ENCODE measurements at regions not wholly inside any gene's neighbourhood (a gene's known extent, or its start where the extent isn't known, plus 50 kb on each side); places are given as distances from the start of the nearest gene placed in this dataset.

DNA sequence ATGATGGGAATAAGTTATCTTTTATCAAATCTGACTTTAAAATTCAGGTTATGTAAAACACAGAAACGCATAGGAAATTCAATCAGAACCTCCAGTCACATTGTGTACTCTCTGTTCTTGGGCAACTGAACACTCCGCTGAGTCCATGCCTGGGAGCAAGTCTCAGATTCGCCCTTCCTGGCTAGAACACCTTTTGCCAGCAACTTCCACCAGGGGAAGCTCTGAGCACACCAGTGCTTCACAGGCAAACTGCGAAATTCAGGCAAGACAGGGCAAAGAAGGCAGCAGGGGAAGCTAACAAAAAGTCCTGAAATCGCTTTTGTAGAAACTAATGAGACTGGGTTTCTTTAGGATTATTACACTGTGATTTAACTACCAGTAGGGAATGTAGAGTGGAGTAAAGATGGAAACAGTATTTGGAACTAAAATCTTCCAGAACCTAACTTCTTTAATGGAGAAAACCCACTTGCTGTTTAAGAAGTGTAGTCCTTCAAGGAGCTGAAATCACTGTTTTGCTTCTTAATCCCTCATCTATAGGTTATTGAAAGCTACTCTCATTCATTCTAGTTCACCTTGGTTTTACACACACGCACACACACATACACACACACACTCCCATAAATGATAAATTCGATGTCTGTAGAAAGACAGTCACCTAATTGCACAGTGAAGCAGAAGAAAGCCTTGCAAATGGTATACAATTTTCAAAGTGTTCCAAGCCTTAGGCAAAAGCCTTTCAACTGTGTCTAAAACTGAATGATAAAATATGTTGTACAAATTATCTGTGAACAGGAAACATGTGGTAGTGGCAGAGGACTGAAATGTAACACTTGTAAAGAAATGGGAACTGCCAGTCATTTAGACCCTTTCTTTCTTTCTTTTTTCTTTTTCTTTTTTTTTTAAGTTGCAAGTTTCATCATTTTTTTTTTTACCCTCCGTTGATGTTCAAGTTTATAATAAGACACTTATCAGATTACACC lies 214.5 kb downstream of the TMEM182 start:
- TF ChIP-seq, protein P1, sequence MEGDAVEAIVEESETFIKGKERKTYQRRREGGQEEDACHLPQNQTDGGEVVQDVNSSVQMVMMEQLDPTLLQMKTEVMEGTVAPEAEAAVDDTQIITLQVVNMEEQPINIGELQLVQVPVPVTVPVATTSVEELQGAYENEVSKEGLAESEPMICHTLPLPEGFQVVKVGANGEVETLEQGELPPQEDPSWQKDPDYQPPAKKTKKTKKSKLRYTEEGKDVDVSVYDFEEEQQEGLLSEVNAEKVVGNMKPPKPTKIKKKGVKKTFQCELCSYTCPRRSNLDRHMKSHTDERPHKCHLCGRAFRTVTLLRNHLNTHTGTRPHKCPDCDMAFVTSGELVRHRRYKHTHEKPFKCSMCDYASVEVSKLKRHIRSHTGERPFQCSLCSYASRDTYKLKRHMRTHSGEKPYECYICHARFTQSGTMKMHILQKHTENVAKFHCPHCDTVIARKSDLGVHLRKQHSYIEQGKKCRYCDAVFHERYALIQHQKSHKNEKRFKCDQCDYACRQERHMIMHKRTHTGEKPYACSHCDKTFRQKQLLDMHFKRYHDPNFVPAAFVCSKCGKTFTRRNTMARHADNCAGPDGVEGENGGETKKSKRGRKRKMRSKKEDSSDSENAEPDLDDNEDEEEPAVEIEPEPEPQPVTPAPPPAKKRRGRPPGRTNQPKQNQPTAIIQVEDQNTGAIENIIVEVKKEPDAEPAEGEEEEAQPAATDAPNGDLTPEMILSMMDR (IDR thresholded peaks at IDR 0.05) = peak in 2 of 3 experiments; percentile 24 to 25
- TF ChIP-seq POLR2A (IDR thresholded peaks at IDR 0.05) = no peak
